H9 (cell line): ENCODE measurements at regions not wholly inside any gene's neighbourhood (a gene's known extent, or its start where the extent isn't known, plus 50 kb on each side); places are given as distances from the start of the nearest gene placed in this dataset.

Source experiments
- DNase-seq: peaks from one replicate; pipeline ENCODE4 v3.0.0-alpha.2; 2017
- H2AFZ ChIP-seq: one replicate; pipeline ENCODE4 v1.6.1; 2013; ENCODE audit warnings: mild to moderate bottlenecking, low read length, control low read depth, moderate library complexity
- H2AK5ac ChIP-seq: 2 replicates; pipeline ENCODE4 v1.6.1; 2013; ENCODE audit warnings: low read length, control low read depth, mixed read lengths; ENCODE audit not compliant: insufficient read length
- H2BK120ac ChIP-seq: one replicate; pipeline ENCODE4 v1.6.1; 2013; ENCODE audit warnings: low read depth, mild to moderate bottlenecking, low read length, control low read depth, inconsistent platforms; ENCODE audit not compliant: poor library complexity, severe bottlenecking
- H2BK12ac ChIP-seq: 2 replicates; pipeline ENCODE4 v1.6.1; 2013; ENCODE audit warnings: low read length, control low read depth, mixed read lengths, low read depth; ENCODE audit not compliant: insufficient read length
- H2BK15ac ChIP-seq: 2 replicates; pipeline ENCODE4 v1.6.1; 2013; ENCODE audit warnings: low read depth, low read length, control low read depth
- H2BK20ac ChIP-seq: one replicate; pipeline ENCODE4 v1.6.1; 2013; ENCODE audit warnings: low read depth, mild to moderate bottlenecking, low read length, control low read depth, inconsistent platforms; ENCODE audit not compliant: poor library complexity, severe bottlenecking
- H2BK5ac ChIP-seq: 2 replicates; pipeline ENCODE4 v1.6.1; 2013; ENCODE audit warnings: low read length, control low read depth, mixed read lengths; ENCODE audit not compliant: insufficient read length
- H3K14ac ChIP-seq: 2 replicates; pipeline ENCODE4 v1.6.1; 2013; ENCODE audit warnings: low read length, control low read depth; ENCODE audit not compliant: insufficient read depth
- H3K18ac ChIP-seq: 2 replicates; pipeline ENCODE4 v1.6.1; 2013; ENCODE audit warnings: low read depth, mild to moderate bottlenecking, mixed read lengths, low read length, control low read depth; ENCODE audit not compliant: insufficient read length
- H3K23ac ChIP-seq: 2 replicates; pipeline ENCODE4 v1.6.1; 2013; ENCODE audit warnings: low read length, control low read depth, mixed read lengths, low read depth; ENCODE audit not compliant: insufficient read length
- H3K23me2 ChIP-seq: 2 replicates; pipeline ENCODE4 v1.6.1; 2013; ENCODE audit warnings: low read depth, mild to moderate bottlenecking, mixed read lengths, low read length, control low read depth; ENCODE audit not compliant: insufficient read length, poor library complexity, severe bottlenecking
- H3K27ac ChIP-seq: 2 replicates; pipeline ENCODE4 v1.5.1; 2013; ENCODE audit warnings: low read length, control low read depth, mixed read lengths, low read depth; ENCODE audit not compliant: insufficient read length
- H3K27me3 ChIP-seq: 2 replicates; pipeline ENCODE4 v1.6.1; 2013; ENCODE audit warnings: low read length, control low read depth, inconsistent platforms; ENCODE audit not compliant: insufficient read depth
- H3K4ac ChIP-seq: 2 replicates; pipeline ENCODE4 v1.6.1; 2013; ENCODE audit warnings: low read depth, mild to moderate bottlenecking, control low read depth, inconsistent platforms, low read length, moderate library complexity
- H3K4me1 ChIP-seq: 2 replicates; pipeline ENCODE4 v1.6.1; 2013; ENCODE audit warnings: low read length, control low read depth, inconsistent platforms; ENCODE audit not compliant: insufficient read depth
- H3K4me2 ChIP-seq: 2 replicates; pipeline ENCODE4 v1.6.1; 2013; ENCODE audit warnings: low read length, control low read depth, mixed read lengths; ENCODE audit not compliant: insufficient read length, insufficient read depth
- H3K56ac ChIP-seq: 2 replicates; pipeline ENCODE4 v1.6.1; 2013; ENCODE audit warnings: low read depth, mild to moderate bottlenecking, mixed read lengths, low read length, control low read depth; ENCODE audit not compliant: insufficient read length
- H3K79me1 ChIP-seq: 2 replicates; pipeline ENCODE4 v1.6.1; 2013; ENCODE audit warnings: low read depth, mild to moderate bottlenecking, moderate library complexity, low read length, control low read depth, inconsistent platforms; ENCODE audit not compliant: insufficient read depth, poor library complexity, severe bottlenecking
- H3K79me2 ChIP-seq: 2 replicates; pipeline ENCODE4 v1.6.1; 2013; ENCODE audit warnings: low read length, control low read depth, inconsistent platforms; ENCODE audit not compliant: insufficient read depth
- H3K9ac ChIP-seq: 2 replicates; pipeline ENCODE4 v1.6.1; 2013; ENCODE audit warnings: low read length, control low read depth, mixed read lengths; ENCODE audit not compliant: insufficient read length; ENCODE audit errors: extremely low read depth
- H3K9me3 ChIP-seq: one replicate; pipeline ENCODE4 v1.6.1; 2013; ENCODE audit warnings: low read depth, low read length, inconsistent platforms; ENCODE audit not compliant: control insufficient read depth
- H3T11ph ChIP-seq: one replicate; pipeline ENCODE4 v1.6.1; 2013; ENCODE audit warnings: mild to moderate bottlenecking, low read length, control low read depth, inconsistent platforms
- H4K20me1 ChIP-seq: one replicate; pipeline ENCODE4 v1.6.1; 2013; ENCODE audit not compliant: control insufficient read depth, insufficient read length, insufficient read depth
- H4K5ac ChIP-seq: 2 replicates; pipeline ENCODE4 v1.6.1; 2013; ENCODE audit warnings: low read depth, mild to moderate bottlenecking, mixed read lengths, low read length, control low read depth; ENCODE audit not compliant: insufficient read length
- H4K8ac ChIP-seq: replicated peaks from 2 replicates; pipeline ENCODE4 v1.6.1; 2013; ENCODE audit warnings: low read length, control low read depth, mixed read lengths, low read depth; ENCODE audit not compliant: insufficient read length
- H4K91ac ChIP-seq: 2 replicates; pipeline ENCODE4 v1.6.1; 2013; ENCODE audit warnings: low read depth, mild to moderate bottlenecking, moderate library complexity, mixed read lengths, low read length, control low read depth; ENCODE audit not compliant: insufficient read length
- H3K27ac Mint-ChIP-seq, 3 experiments: 2 replicates in 2 of 3; 3 replicates in 1 of 3; pipeline ENCODE4 v1.8.0; 2020 to 2021; ENCODE audit warnings: mixed read lengths in 3 of 3, mild to moderate bottlenecking in 1 of 3, moderate library complexity in 1 of 3
- H3K27me3 Mint-ChIP-seq: 2 replicates; pipeline ENCODE4 v1.8.0; 2021; ENCODE audit warnings: low read depth, mild to moderate bottlenecking, moderate library complexity, mixed read lengths
- H3K36me3 Mint-ChIP-seq, 3 experiments: 2 replicates in 2 of 3; 3 replicates in 1 of 3; pipeline ENCODE4 v1.8.0; 2020 to 2021; ENCODE audit warnings: low read depth in 3 of 3, mixed read lengths in 3 of 3; ENCODE audit not compliant: insufficient read depth in 1 of 3
- H3K4me1 Mint-ChIP-seq, 2 experiments: 2 replicates each; pipeline ENCODE4 v1.8.0; 2020; ENCODE audit warnings: mixed read lengths in 2 of 2
- H3K4me3 Mint-ChIP-seq, 2 experiments: 2 replicates in 1 of 2; 3 replicates in 1 of 2; pipeline ENCODE4 v1.8.0; 2020 to 2021; ENCODE audit warnings: mild to moderate bottlenecking in 2 of 2, mixed read lengths in 2 of 2, moderate library complexity in 1 of 2
- H3K9me3 Mint-ChIP-seq, 2 experiments: 2 replicates in 1 of 2; 3 replicates in 1 of 2; pipeline ENCODE4 v1.8.0; 2020; ENCODE audit warnings: mild to moderate bottlenecking in 2 of 2, mixed read lengths in 2 of 2, moderate library complexity in 1 of 2
- WGBS: extraction: QIAGEN DNeasy Blood & Tissue Kit; methylation state at CpG from one replicate; pipeline ENCODE4 v1.1.7; 2013; ENCODE audit warnings: missing lambda C conversion rate, low lambda C conversion rate, mixed read lengths; ENCODE audit not compliant: insufficient read length; ENCODE audit errors: extremely low coverage; 5-methylcytosine and 5-hydroxymethylcytosine counted together
- TF ChIP-seq, protein P1 (sequence below): fragments of 200-600 bp; sonication (generic); conservative IDR thresholded peaks from 3 replicates; pipeline ENCODE4 v1.8.0; 2021; ENCODE audit warnings: antibody characterized with exemption, mild to moderate bottlenecking

DNA sequence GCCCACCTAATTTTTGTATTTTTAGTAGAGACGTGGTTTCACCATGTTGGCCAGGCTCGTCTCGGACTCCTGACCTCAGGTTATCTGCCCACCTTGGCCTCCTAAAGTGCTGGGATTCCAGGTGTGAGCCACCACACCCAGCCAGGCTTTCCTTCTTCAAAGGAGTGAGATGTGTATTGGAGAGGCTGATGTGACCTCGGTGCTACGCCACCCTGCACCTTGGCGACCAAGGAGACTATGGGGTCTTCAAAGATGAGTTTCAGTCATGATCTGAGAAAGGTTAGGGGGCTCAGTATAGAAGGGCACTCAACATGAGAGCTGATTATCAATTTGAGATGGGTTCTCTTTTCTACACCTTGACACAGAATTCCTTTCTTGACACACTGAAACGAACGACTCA lies 284.2 kb upstream of the WWC1 start:
- TF ChIP-seq, protein P1, sequence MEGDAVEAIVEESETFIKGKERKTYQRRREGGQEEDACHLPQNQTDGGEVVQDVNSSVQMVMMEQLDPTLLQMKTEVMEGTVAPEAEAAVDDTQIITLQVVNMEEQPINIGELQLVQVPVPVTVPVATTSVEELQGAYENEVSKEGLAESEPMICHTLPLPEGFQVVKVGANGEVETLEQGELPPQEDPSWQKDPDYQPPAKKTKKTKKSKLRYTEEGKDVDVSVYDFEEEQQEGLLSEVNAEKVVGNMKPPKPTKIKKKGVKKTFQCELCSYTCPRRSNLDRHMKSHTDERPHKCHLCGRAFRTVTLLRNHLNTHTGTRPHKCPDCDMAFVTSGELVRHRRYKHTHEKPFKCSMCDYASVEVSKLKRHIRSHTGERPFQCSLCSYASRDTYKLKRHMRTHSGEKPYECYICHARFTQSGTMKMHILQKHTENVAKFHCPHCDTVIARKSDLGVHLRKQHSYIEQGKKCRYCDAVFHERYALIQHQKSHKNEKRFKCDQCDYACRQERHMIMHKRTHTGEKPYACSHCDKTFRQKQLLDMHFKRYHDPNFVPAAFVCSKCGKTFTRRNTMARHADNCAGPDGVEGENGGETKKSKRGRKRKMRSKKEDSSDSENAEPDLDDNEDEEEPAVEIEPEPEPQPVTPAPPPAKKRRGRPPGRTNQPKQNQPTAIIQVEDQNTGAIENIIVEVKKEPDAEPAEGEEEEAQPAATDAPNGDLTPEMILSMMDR = no peak
- Histone ChIP-seq H3K4me1 (no peaks in the 10 kb centered on the region), H2BK12ac (no peak overlapping the region), H3T11ph (no peak overlapping the region), H2BK20ac (no peak overlapping the region), H3K9ac (no peak overlapping the region), H4K8ac (no peak overlapping the region), H3K4ac (no peak overlapping the region), H2AK5ac (no peak overlapping the region), H3K79me1 (no peaks in the 10 kb centered on the region), H2BK5ac (no peak overlapping the region), H3K14ac (no peak overlapping the region), H2BK120ac (no peak overlapping the region), H3K9me3 (no peaks in the 10 kb centered on the region), H2AFZ (no peak overlapping the region), H4K20me1 (no peaks in the 10 kb centered on the region), H3K56ac (no peak overlapping the region), H3K27ac (no peak overlapping the region), H2BK15ac (no peak overlapping the region), H4K5ac (no peak overlapping the region), H4K91ac (no peak overlapping the region), H3K27me3 (no peaks in the 10 kb centered on the region), H3K4me2 (no peak overlapping the region), H3K79me2 (no peaks in the 10 kb centered on the region), H3K18ac (no peak overlapping the region), H3K23ac (no peak overlapping the region), H3K23me2 (no peaks in the 10 kb centered on the region)
- H3K36me3 Mint-ChIP-seq = no peaks in the 10 kb centered on the region
- H3K27me3 Mint-ChIP-seq = no peaks in the 10 kb centered on the region
- no peak overlapping the region for H3K4me3 Mint-ChIP-seq
- 0 out of 4 replicates have a peak, but pooled peaks cover 0 to 3% of the 10 kb centered on the region in 2 experiments for H3K4me1 Mint-ChIP-seq
- no CpG with 5 or more reads among the region's 8 CpGs for WGBS
- H3K9me3 Mint-ChIP-seq = no peaks in the 10 kb centered on the region
- H3K27ac Mint-ChIP-seq = no peak overlapping the region
- no peak for DNase-seq
